GM12892 (cell line): ENCODE measurements at regions not wholly inside any gene's neighbourhood (a gene's known extent, or its start where the extent isn't known, plus 50 kb on each side); places are given as distances from the start of the nearest gene placed in this dataset.

Experiments
- POLR2A ChIP-seq: IDR thresholded peaks from 2 replicates; pipeline ENCODE4 v1.6.1; 2011; ENCODE audit warnings: low read depth, low read length, control low read depth
- POLR2AphosphoS5 ChIP-seq: IDR thresholded peaks from 2 replicates; pipeline ENCODE4 v1.6.1; 2011; ENCODE audit warnings: low read depth, low read length, control low read depth

GRCh38 chr16:65323655-65324237 lies 201.9 kb upstream of the CDH11 start:
- TF ChIP-seq POLR2AphosphoS5 (no peak), POLR2A (no peak)
